H7 (cell line): ENCODE measurements at regions not wholly inside any gene's neighbourhood (a gene's known extent, or its start where the extent isn't known, plus 50 kb on each side); places are given as distances from the start of the nearest gene placed in this dataset.

Experiments used
- DNase-seq: peaks from one replicate; pipeline ENCODE4 v3.0.0; 2012
- H3K27me3 ChIP-seq: 2 replicates; pipeline ENCODE4 v1.6.0; 2011; ENCODE audit warnings: mild to moderate bottlenecking, low read length; ENCODE audit not compliant: control insufficient read depth, insufficient read depth
- H3K36me3 ChIP-seq: replicated peaks from 2 replicates; pipeline ENCODE4 v1.5.1; 2011; ENCODE audit warnings: low read length; ENCODE audit not compliant: control insufficient read depth, insufficient read depth
- H3K4me3 ChIP-seq: 2 replicates; pipeline ENCODE4 v1.5.1; 2011; ENCODE audit warnings: low read depth, mild to moderate bottlenecking, control low read depth, low read length, moderate library complexity; ENCODE audit not compliant: insufficient read depth

DNA sequence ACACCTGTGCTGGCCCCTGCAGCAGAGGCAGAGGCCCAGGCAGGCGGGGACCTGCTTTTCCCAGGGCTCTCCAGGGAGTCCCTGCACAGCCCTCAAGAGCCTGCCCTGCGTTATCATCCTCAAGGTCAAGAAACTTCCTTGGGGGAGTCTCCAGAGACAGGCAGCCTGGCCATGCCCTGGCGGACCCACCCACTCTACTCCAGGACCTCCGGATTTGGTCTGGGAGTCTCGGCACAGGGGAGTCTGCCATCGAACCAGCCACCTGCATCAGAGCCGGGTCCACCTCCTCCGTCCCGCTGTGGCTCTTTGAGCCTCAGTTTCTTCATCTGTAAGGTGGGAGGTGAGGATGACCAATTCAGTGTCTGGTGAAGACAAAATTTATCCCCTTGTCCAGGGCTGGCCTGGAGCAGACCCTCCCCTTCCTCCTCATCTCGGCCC is 75.3 kb upstream of the TNRC6C start:
- Histone ChIP-seq H3K27me3 (no peaks in the 10 kb centered on the region; the same call in 1 of the 2 replicates), H3K36me3 (no peaks in the 10 kb centered on the region), H3K4me3 (no peak overlapping the region)
- no peak for DNase-seq

DNA sequence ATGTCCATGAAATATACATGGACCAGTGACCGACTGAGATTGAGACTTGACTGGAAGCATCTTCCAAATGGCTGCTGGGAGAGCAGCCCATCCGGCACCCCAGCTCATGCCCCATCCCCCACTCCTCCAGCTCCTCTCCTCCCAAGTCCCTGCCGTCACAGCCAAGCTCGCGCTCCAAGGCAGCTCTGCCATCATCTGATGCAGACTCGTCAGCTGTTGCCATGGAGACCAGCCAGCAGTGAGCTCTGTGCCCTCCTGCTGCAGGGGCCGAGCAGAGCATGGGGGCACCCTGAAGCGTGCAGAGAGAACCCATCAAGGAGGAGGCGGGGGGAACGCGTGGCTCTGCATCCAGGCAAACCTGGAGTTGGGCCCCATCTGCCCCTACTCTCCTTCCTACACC is 74.5 kb upstream of the TNRC6C start:
- H3K36me3 ChIP-seq, result no peaks in the 10 kb centered on the region
- H3K4me3 ChIP-seq, result no peak overlapping the region
- peak; percentile 88 for DNase-seq
- H3K27me3 ChIP-seq, result no peaks in the 10 kb centered on the region; the same call in 1 of the 2 replicates

DNA sequence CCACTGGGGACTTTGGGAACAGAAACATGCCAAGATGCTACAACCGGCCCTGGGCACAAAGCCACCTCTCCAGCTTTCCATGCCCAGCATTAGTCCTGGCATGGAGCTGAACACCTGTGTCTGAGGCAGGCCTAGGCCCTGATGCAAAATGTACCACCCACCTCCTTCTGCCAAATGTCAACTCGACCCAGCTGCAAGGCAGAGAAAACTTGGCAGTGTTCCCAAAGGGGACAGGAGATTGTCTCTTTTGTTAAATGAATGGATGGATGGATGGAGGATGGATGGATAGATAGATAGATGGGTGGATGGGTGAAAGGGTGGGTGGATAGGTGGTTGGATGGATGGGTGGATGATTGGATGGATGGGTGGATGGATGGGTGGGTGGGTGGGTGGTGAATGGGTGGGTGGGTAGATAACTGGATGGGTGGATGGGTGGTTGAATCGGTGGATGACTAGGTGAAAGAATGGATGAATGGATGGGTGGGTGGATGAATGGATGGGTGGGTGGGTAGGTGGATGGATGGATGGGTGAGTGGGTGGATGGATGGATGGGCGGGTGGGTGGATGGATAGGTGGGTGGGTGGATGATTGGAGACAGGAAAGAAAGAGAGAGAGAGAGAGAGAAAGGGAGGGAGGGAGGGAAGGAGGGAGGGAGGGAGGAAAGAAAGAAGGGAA is 73.4 kb upstream of the TNRC6C start:
- no peak overlapping the region for H3K4me3 ChIP-seq
- no peaks in the 10 kb centered on the region; the same call in 1 of the 2 replicates for H3K27me3 ChIP-seq
- DNase-seq, result no peak
- no peaks in the 10 kb centered on the region for H3K36me3 ChIP-seq

DNA sequence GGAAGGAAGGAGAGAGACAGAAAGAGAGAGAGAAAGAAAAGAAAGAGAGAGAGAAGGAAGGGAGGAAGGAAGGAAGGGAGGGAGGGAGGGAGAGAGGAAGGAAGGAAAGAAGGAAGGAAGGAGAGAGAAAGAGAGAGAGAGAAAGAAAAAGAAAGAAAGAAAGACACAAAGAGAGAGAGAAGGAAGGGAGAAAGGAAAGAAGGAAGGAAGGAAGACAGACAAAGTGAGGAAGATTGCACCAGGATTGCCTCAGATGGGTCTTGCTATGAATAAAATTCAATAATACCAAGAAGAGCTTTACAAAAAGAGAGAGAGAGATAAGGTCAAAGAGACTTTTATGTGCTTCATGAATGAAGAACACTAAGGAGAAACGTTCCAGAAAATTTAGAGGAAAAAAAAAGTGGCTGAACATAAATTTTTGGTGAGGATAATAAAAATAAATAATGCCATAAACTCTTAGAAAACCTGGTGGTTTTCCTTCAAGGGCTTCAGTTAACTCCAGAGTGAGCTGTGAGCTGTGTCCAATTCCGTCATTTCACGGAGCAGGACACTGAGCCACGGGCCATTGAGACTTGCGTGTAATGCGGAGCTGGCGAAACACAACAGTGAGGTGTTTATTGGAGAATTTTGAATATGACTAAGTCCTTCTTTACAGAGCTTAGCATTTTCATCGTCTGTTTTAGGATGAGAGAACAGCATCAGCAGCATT is 72.7 kb upstream of the TNRC6C start:
- H3K27me3 ChIP-seq, result no peaks in the 10 kb centered on the region; the same call in 1 of the 2 replicates
- no peak overlapping the region for H3K4me3 ChIP-seq
- no peak for DNase-seq
- no peaks in the 10 kb centered on the region for H3K36me3 ChIP-seq

DNA sequence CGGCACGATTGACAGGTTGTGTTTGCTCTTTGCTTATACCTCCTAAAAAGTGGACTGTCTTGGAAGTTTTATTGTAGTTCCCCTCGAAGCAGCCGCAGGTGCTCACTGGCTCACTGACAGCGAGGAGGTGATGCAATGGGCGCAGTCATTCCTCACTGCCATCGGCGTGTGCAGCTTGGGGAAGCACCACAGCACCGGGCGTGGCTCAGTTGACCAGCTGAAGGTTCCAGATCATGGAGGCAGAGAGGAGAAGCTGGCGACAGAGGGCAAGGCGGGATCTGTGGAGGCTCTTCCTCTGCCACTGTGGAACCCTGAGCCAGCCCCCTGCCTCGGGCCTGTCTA is 72.1 kb upstream of the TNRC6C start:
- Histone ChIP-seq H3K36me3 (no peaks in the 10 kb centered on the region), H3K27me3 (no peaks in the 10 kb centered on the region; the same call in 1 of the 2 replicates), H3K4me3 (no peak overlapping the region)
- DNase-seq, result no peak

DNA sequence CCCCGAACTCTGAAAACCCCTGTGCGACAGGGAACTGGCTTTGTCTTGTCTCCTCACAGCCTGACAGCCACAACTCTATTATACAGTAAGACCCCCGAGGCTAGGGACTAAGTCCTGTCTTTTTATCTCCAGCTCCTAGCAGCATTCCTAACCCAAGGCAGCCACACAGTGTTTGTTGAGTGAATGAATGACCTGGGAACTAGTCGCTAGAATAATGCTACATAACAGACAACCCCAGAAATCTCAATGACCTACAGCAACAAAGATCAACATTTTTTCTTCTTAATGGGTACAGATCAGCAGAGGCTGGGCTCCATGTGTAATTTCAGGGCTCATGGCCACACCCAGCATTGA is 71.4 kb upstream of the TNRC6C start:
- no peaks in the 10 kb centered on the region for H3K36me3 ChIP-seq
- no peak for DNase-seq
- H3K4me3 ChIP-seq, result no peak overlapping the region
- H3K27me3 ChIP-seq, result no peaks in the 10 kb centered on the region; the same call in 1 of the 2 replicates

DNA sequence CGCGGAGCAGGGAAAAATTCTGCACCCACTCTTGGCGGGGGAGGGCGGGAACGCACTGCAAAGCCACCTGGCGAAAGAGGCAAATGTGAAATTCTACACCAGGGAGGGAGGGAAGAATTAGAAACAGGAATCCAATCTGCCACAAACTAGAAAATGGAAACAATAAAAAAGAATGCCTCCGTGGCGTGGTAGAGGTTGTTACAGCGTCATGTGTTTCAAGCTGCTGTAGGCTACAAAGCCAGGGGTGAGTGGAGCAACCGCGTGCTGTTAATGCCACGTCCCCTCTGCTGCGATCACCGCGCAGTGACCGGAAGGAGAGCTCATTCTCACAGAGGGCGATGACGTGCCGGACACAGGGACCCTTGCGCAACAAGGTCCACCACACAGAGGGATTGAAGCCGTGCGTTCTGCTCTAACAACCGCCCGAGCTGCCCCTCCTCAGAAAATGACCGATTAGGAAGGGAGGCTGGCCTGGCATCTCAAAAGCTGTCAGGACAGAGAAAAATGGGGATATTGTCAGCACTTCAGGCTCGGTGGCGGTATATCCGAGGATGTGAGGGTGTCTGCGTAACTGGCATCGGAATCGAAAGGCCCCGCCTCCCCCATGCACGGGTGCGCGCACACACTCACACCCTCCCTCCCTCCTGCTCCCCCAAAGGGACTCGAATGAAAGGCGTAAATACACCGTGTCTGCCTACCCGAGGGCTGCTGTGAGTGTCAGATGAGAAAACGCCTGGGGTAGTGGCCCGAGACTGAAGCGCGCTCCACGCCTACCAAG is 70.8 kb upstream of the TNRC6C start:
- Histone ChIP-seq H3K27me3 (no peaks in the 10 kb centered on the region; the same call in 1 of the 2 replicates), H3K36me3 (no peaks in the 10 kb centered on the region), H3K4me3 (peak overlapping the region; percentile 18; the same call in 1 of the 2 replicates)
- peak; percentile 71 for DNase-seq

DNA sequence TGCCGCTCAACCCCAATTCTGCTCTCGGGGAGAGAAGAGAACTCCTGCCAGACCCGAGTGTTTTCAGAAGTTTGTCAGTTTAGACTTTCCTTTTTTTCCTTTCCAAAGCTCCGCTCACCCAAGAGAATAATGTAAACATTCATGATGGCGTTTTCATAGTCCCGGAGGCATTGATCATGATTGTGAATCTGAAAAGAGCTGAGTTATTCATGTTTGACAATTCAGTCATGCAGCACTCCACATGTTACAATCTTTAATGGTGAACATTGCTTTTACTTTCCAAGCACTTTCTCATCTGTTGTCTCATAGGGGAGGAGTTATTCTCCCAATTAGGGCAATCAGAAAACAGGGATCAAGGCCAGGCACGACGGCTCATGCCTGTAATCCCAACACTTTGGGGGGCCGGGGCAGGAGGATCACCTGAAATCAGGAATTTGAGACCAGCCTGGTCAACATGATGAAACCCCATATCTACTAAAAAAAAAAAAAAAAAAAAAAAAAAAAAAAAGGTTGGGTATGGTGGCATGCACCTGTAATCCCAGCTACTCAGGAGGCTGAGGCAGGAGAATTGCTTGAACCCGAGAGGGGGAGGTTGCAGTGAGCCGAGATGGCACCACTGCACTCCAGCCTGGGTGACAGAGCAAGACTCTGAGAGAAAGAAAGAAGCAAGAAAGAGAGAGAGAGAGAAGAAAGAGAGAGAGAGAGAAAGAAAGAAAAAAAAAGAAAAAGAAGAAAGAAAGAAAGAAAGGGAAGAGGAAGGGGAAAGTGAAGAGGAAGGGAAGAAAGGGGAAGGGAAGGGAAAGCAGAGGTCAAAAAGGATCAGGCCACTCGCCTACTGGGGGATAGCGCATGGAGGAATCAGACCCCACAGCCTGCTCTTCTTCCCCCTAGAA is 70.0 kb upstream of the TNRC6C start:
- Histone ChIP-seq H3K27me3 (no peaks in the 10 kb centered on the region; the same call in 1 of the 2 replicates), H3K36me3 (no peaks in the 10 kb centered on the region), H3K4me3 (no peak overlapping the region)
- DNase-seq, result no peak

DNA sequence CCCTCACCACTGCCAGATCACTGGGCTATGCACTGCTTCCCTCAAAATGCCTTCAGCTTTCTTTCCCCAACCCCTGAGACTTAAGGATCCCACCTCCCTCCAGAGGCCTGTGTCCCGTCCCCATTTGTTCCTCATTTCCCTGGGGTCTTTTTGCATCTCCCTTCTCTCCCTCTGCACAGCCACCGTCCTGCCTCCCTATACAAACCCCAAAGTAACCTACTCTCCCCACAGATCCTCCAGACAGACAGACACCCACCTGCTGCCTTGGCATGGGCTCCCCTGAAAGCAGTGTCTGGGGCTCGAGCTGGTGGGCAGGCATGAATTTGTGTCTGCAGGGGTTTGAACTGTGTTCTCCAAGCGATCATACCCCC is 69.4 kb upstream of the TNRC6C start:
- Histone ChIP-seq H3K4me3 (no peak overlapping the region), H3K27me3 (no peaks in the 10 kb centered on the region; the same call in 1 of the 2 replicates), H3K36me3 (no peaks in the 10 kb centered on the region)
- no peak for DNase-seq

DNA sequence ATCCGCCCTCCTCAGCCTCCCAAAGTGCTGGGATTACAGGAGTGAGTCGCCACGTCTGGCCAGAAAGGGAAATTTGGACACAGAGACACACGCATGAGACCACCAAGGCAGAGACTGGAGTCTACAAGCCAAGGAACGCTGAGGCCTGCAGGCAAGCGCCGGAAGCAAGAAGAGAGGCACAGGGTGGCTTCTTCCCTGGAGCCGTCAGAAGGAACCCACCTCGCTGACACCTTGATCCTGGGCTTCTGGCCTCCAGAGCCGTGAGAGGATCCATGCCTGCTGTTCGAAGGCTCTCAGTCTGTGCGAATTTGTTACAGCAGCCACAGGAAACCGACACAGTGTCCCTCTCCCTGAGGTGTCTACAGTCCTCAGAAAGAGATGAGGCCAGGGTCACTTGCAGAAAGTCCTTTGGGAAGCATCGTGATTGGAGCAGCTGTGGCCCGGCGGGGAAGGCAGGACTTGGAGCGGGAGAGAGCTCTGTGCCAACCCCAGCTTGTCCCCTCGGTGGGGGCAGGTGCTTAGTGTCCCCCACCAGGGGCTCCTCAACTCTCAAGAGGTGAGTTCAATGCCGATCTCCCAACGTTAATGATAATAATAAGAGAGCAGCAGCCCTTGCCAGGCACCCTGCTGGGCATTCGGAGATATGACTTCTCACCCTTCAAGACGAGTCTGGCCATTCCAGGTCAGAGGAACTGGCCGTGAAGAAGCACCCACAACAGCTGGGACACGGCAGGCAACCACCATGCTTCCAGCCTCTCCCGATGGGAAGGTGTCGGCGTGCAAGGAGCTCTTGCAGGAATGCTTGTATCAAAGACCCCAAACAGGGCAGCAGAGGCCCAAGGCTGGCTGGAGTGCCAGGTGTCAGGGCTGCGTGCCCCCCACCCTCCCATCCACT is 68.4 kb upstream of the TNRC6C start:
- H3K4me3 ChIP-seq, result no peak overlapping the region
- no peaks in the 10 kb centered on the region for H3K36me3 ChIP-seq
- H3K27me3 ChIP-seq, result no peaks in the 10 kb centered on the region; the same call in 1 of the 2 replicates

DNA sequence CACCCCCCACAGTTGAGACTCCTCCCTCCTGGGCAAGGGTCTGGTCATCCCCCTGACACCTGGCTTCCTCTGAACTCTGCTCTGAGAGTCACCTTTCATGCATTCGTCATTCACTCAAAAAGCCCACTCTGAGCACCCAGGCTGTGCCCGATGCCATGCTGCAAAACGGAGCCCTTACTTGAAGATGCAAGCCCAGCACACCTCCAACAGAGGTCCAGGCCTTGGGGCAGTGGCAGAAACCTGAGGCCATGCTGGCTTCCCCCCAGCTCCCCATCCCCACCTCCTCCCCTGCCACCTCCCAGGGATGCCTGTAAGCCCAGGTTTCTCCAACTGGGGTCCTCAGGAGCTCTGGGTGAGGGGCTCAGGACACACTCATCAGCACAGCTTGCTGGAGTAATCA is 67.7 kb upstream of the TNRC6C start:
- Histone ChIP-seq H3K27me3 (no peaks in the 10 kb centered on the region; the same call in 1 of the 2 replicates), H3K36me3 (no peaks in the 10 kb centered on the region), H3K4me3 (no peak overlapping the region)
- DNase-seq, result no peak

More for the DNA sequence above, 68.4 kb upstream of the TNRC6C start:
- DNase-seq, result peak; percentile 40

DNA sequence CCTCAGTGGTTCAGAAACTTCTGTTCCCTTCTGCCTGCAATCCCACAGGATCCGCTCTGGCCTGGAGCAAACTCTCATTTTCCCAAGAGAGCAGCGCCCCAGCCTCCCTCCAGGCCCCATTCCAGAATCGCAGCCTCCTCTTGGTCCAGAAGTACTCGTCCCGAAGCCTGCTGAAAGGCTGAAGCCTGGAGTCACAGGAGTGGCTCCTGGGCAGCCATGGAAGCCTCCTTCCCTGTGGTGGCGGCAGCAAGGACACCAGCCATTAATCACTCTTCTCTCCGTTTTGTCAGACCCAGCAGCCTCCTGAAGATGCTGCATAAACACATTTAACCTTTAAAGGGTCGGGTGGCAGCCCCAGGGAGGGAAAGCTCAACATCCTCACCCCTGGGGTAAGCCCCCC is 66.9 kb upstream of the TNRC6C start:
- peak; percentile 51 for DNase-seq
- Histone ChIP-seq H3K4me3 (no peak overlapping the region), H3K27me3 (no peaks in the 10 kb centered on the region; the same call in 1 of the 2 replicates), H3K36me3 (no peaks in the 10 kb centered on the region)

DNA sequence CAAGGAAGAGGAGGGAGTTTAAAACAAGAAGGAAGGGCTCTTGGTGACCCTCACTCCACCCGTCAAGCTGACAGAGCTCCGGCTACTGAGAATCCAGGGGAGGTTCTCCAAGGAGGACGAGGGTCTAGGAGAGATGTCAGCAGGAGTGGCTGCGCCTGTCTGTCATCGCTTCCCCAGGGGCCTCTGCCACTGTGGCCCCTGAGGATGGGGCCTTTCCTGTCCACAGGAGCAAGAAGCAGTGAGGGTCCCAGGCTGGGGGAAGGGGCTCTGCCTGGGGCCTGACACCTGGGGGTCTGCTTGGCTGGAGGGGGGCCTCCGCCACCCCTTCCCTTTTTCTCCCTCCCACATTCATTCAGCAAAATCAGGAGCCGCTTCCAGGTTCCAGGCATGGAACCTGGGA is 66.5 kb upstream of the TNRC6C start:
- H3K36me3 ChIP-seq, result no peaks in the 10 kb centered on the region
- no peak overlapping the region for H3K4me3 ChIP-seq
- peak; percentile 50 for DNase-seq
- H3K27me3 ChIP-seq, result no peaks in the 10 kb centered on the region; the same call in 1 of the 2 replicates
